ENCODE measurements at regions not wholly inside any gene's neighbourhood (a gene's known extent, or its start where the extent isn't known, plus 50 kb on each side); places are given as distances from the start of the nearest gene placed in this dataset.

- TF ChIP-seq, protein P1, sequence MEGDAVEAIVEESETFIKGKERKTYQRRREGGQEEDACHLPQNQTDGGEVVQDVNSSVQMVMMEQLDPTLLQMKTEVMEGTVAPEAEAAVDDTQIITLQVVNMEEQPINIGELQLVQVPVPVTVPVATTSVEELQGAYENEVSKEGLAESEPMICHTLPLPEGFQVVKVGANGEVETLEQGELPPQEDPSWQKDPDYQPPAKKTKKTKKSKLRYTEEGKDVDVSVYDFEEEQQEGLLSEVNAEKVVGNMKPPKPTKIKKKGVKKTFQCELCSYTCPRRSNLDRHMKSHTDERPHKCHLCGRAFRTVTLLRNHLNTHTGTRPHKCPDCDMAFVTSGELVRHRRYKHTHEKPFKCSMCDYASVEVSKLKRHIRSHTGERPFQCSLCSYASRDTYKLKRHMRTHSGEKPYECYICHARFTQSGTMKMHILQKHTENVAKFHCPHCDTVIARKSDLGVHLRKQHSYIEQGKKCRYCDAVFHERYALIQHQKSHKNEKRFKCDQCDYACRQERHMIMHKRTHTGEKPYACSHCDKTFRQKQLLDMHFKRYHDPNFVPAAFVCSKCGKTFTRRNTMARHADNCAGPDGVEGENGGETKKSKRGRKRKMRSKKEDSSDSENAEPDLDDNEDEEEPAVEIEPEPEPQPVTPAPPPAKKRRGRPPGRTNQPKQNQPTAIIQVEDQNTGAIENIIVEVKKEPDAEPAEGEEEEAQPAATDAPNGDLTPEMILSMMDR (IDR thresholded peaks at IDR 0.05): no peak
- TF ChIP-seq POLR2A (IDR thresholded peaks at IDR 0.05): no peak
These were observed 166.4 kb upstream of the SLC27A6 start for GRCh38 chr5:128798871-128799270.

All from esophagus squamous epithelium (tissue), 4 donors.